Uterus (tissue), 2 donors: ENCODE measurements at regions not wholly inside any gene's neighbourhood (a gene's known extent, or its start where the extent isn't known, plus 50 kb on each side); places are given as distances from the start of the nearest gene placed in this dataset.

Experiments used
- POLR2A ChIP-seq, 2 donors: fragments of 450-650 bp; IDR thresholded peaks; one replicate each; pipeline ENCODE4 v1.6.1; 2016; ENCODE audit warnings: antibody characterized with exemption in 2 of 2, mild to moderate bottlenecking in 1 of 2, moderate library complexity in 1 of 2
- TF ChIP-seq, protein P1 (sequence below), 4 experiments: fragments of 200-600 bp in 2 of 4; fragments of 450-650 bp in 2 of 4; sonication (generic) in 2 of 4; IDR thresholded peaks; one replicate each; pipeline ENCODE4 v1.5.1; 2016 to 2019; ENCODE audit warnings: antibody characterized with exemption in 4 of 4, mild to moderate bottlenecking in 2 of 4, moderate library complexity in 1 of 4

DNA sequence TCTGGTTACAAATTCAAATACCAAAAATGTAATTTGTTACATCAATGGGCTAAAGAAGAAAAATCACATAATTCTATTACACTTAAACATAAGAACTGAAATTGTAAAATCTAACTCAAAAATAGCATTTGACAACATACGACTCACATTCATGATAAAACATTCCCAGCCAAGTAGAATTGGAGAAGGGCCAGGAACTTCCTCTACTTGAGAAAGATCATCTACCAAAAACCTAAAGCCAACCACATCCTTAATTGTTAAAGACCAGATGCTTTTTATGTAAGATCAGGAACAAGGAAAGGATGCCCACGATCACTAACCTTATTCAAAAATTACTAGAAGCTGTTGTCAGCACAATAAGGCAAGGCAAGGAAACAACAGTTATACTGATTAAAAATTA is 1819.8 kb upstream of the C9orf72 start:
- TF ChIP-seq, protein P1, sequence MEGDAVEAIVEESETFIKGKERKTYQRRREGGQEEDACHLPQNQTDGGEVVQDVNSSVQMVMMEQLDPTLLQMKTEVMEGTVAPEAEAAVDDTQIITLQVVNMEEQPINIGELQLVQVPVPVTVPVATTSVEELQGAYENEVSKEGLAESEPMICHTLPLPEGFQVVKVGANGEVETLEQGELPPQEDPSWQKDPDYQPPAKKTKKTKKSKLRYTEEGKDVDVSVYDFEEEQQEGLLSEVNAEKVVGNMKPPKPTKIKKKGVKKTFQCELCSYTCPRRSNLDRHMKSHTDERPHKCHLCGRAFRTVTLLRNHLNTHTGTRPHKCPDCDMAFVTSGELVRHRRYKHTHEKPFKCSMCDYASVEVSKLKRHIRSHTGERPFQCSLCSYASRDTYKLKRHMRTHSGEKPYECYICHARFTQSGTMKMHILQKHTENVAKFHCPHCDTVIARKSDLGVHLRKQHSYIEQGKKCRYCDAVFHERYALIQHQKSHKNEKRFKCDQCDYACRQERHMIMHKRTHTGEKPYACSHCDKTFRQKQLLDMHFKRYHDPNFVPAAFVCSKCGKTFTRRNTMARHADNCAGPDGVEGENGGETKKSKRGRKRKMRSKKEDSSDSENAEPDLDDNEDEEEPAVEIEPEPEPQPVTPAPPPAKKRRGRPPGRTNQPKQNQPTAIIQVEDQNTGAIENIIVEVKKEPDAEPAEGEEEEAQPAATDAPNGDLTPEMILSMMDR (IDR thresholded peaks at IDR 0.05): no peak
- no peak for TF ChIP-seq POLR2A (IDR thresholded peaks at IDR 0.05)
